ENCODE measurements at regions not wholly inside any gene's neighbourhood (a gene's known extent, or its start where the extent isn't known, plus 50 kb on each side); places are given as distances from the start of the nearest gene placed in this dataset.
"Not testable (repeated sequence)": the region's sequence is repeated elsewhere in the genome, so short reads cannot be mapped to it uniquely, and the experiment has no call there.

DNA sequence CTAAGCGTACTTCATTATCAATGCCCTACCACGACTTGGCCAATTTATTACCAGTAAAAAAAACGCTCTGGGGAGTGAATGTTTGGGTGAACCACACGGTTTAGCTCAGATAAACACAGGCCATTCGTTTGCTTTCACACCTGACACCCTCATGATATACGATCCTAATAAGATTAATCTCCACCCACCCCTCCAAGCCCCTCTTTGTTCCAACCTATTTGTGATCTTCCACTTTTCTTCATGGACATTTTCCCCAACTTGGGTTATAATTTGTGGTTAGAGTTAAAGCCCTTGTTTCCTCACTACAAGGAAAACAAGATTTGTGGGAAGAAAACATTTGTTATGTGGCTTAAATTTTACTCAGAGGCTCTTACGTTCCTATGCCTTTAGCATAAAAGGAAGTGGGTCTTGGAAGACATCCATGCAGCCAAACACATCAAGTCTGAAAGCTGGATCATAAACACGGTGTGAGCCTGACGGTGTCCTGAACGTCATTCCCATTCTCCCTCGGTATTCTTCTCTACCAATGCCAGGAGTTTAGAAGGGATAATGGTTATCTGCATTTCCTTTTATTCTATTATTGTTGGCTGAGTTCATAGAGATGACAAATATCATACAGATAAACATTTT is 518.9 kb downstream of the NR2F2 start:
- DNase-seq = no peak

DNA sequence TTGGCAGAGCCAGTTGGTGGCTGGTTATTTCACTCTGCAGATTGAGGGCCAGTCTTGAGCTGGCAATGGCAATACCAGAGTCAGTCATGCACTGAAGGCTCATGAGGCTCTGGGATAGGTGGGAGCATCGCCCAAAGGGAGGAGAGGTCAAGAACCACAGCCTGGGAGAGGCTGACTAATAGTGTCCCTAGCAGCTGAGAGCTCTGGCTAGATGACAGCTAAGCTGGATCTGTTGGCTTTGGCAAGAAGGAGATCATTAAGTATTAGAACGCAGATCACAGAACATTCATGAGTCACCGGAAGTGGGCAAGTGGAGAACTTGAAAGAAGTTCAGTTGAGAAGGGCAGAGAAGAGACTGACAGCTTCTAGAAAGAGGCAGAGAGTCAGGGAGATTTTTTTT is 521.1 kb downstream of the NR2F2 start:
- no peak for DNase-seq

DNA sequence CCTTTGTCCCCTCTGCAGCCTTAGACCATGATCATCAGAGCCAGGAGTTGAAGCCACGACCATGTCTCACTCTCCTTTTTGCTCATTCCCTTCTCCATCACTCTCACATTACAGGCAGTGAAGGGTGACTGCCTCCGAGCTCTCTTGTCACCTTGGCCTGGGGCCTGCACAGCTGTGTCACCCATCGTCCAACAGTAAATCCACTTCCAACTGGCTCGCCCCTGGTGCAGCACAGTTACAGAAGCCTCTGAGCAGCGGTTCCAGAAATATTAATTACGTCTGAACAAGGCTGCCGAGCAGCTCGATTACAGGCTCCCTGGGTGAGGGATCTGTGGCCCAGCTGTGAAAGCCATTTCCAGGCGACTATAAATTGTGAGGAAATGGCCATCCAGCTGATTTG is 528.2 kb downstream of the NR2F2 start:
- DNase-seq = no peak

DNA sequence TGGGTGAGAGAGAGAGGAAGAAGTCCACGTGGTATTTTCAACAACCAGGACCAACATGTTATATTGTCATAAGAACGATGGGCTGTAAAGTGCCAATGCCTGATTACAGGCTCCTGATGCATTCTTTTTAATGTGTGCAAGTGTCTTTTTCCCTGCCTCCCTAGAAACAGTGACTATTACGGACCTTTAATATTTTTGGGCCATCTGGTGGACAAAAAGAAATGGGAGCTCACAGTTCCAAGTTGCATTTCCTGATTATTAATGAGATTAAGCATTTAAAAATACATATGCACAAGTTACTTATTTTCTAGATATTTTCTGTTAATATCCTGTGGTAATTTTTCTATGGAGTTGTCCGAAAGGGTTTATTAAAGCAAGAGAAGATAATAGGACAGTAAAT is 530.2 kb downstream of the NR2F2 start:
- no peak for DNase-seq

DNA sequence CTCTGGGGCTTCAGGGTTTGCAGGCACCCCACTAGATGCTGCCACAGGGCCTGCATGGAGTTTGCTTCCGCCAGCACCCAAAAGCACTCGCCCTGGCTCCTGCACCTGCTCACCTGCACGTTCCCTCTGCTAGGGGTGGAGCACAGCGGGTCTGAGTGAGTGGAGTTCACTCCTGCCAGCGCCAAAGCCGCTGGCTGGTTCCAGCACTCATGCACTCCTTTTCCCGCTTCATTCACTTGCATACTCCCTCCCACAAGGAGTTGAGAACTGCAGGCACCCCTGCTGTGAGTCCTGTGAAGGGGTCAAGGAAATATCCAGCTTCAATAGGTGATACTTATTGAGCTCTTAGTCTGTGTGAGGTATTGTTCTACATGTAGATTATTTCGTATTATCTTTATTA is 537.5 kb downstream of the NR2F2 start:
- no peak for DNase-seq

DNA sequence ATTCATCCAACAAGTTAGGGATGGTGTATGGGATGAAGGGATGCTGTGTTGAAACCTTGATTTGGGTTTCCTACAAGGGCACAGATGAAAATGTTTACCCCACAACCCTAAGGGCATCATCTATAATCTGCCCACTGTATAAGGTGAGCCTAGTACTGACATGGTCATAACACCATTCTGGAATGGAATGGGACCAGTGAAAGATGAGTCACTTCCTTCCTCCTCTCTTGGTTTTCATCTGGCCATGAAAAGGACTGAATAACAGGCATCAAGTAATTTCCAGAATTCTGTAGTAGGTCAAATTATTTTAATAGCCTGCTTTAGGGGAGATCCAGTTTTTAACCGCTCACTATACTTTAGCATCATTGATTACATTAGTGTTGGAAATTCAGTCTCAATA is 538.6 kb downstream of the NR2F2 start:
- no peak for DNase-seq

DNA sequence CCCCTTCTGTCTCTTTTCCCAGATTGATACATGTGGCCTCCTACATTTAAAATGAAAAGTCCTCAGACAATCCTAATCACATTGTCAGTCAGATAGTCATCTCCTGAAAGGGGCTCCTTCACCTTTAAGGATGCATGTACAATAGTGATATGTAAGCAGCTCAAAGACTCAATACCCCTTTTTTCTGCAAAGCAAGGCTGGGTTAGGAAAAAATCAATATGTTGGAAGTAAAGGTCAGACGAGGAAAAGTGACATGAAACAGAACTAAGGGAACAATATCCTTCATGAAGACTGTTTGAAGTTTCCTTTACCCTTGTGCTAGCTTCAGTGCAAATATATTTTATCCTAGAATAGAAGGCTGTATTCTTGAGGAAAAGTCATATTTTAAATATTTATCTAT is 539.3 kb downstream of the NR2F2 start:
- DNase-seq = no peak

DNA sequence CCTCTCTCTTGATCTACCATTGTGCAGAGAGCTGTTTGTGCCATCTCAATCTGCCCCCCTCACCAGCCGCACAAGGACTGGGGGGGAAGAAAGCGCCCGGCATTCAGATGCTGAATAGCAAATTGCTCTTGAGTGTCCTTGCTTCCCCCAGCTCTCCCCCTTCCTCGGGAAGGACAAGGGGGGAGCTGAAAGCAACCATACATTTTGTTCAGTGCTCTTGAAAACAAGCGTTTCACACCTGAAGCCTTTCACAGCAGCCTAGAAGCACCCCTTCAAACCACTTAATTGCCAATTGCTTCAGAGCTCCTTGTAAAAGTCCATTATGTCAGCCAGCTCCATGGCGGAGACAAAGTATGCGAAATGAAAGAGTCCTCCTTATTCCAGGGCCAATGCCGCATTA is 540.1 kb downstream of the NR2F2 start:
- DNase-seq = no peak

DNA sequence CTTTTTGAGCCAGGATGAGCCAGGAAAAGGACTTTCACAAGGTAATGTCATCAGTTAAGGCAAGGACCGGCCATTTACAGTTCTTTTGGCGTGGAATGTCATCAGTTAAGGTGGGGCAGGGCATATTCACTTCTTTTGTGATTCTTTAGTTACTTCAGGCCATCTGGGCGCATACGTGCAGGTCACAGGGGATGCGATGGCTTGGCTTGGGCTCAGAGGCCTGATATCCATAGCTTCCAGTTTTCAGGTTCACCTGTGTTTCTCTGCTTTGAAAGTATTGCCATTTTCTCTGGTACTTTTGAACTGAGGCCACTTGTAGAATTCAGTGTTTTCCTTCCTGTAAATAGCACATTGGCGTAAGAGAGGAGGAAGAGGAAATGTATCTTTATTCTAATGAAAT is 546.9 kb downstream of the NR2F2 start:
- not testable (repeated sequence) for DNase-seq

DNA sequence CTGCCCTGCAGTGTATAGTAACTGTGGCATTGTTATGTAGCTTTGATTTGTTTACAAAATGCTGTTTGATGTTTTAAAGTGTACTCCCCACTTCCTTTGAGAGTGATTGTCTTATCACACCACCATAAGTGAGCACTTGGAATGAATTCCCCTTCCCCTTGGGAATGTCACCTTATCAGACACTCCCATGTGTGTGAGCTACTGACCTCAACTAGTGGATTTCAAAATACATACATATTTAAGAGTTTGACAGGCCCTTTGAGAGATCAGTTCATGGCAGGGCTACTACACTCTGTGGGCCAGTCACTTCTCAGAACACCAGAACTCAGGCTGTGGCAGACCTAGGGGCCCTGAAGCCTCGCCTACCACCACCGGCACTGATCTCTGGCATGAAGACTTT is 547.6 kb downstream of the NR2F2 start:
- DNase-seq = no peak

DNA sequence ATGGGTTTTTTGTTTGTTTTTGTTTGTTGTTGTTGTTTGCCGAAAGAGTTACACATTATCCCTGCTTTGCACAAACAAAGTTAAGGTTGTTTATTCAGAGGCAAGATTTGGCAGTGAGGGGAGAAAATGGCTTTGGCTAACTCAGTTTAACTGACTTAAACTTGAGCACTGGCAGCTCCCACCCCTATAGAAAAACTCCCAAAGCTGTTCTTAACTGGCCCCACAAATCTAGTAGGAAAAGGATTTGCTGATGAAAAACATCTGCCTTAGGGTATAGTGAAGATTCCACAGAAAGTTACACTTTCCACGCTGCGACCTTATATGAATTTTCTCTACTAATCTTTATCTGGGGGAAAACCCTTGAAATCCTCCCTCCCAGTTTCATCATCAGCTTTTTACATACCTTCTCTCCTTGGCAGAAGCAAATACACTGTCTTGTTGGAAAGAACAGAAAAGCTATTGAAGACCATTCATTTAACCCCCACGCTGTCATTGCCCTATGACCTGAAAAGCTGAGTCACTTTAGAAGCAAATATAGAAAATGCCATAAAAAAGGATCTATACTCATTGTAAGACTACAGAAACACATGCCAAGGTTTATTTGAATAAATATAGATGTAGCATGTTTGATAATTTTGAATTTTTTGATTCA is 551.7 kb downstream of the NR2F2 start:
- no peak for DNase-seq

DNA sequence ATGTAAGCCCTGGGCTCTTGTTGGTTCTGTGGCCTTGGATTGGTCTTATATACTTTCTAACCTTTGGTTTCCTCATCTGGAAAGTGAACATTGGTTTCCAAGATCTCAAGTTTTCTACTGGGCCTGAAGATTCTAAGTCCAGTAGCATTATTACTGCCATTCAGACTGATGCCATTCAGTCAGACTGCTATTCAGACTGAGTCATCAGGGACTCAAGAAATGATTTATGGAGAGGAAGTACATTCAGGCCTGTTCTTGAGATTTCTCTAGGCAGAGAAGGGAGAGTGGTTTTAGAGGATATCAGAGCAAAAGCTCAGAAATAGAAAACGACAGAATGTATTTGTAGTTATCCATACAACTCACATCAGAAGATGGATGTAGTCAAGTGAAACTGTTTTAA is 557.2 kb downstream of the NR2F2 start:
- DNase-seq = no peak

DNA sequence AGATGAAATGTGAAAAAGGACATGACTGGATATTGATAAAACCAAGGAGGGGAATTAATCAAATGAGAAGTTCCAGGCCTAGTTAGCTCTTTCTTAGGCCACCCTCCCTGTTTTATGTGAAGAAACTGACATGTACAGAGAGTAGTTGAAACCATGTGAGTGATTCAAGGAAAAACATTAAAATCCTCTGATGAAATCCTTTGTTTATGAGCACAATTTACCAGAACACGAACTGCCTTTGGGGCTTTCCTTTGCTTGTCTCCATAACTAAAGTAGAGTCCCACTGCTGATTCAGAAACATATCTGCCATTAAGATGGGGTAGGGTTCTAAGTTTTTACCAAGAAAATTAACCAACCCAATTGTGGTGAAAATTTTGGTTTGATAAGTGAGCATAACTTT is 558.3 kb downstream of the NR2F2 start:
- no peak for DNase-seq

DNA sequence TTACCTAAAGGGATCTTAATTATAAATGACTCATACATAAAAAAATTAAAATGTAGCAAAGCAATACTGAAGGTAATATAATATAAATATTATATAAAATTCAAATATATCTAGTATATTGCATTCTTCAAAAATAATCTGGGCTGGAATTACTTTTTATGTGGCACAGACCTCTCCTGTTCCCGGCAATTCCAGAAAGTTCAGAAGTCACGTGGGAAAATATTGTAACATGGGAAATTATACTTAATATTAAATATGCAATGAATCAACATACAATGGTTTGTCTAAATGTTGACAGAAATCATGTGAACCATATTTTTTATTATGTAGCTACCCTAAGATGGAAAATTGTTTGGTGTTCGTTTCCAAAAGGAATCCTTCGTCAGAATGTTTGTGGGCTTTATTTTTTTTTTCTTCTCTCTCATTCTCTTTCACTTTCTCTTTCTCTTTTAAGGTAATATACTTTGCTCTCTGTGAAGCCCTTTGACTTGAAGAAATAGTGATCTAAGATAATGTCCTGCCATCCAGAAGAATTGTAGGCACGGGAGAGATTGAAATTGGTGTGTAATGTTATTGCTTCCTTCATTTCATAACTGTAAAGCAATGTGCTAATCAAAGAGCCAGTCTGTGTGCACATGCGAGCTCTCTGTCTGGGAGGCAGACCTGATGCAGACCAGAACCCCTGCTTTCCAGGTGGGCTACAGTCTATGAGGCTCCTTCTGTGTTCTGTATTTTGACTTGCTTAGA is 559.4 kb downstream of the NR2F2 start:
- no peak for DNase-seq

DNA sequence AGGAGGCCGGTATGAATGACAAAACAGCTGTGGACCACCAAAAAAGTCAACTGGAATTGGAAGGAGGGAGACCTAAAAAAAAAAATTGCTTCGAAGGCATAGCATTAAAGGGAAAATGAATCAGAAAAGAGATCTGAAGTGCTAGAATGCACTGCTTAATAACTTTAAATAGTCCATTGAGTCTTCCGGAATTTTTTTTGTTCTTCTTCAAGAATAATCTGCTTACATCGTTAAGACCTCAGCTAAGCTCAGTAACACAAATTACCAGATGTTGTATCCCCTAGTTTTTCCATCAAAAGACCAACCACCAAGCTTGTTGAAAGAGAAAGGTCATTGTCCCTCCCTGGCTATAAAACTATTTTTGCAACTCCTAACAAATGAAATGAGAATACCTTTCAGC is 560.5 kb downstream of the NR2F2 start:
- no peak for DNase-seq

DNA sequence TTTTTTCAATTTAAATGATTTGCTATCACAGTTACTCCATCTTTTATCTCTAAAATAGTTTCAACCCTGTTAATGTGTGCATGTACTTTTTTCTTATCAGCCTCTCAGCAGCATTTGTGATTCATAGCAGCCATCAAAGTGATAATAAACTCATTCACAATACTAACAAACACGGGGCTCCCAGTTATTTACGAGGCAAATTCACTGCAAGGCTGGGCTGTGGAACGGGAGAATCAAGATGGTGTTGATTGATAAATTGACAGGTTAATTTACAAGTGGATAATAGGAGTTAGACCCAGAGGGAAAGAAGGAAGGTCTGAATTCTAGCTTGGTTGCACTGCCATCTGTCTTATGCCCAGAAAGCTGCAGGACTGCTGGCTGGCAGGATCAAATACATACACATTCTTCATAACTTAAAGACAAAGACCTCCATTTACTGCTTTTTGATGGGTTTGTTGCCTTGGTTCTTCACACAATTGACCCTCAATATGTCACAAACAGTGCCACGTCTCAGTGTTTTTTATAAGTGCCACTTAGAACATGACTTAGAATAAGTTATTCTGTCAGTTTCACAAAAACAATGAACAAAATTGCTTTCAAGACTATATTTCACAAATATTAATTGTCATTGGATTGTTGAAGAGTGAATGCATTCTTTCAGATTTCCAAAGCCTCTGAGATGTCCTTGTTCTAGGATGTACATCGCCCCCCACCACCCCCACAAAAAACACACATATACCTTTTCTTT is 562.8 kb downstream of the NR2F2 start:
- DNase-seq = no peak

DNA sequence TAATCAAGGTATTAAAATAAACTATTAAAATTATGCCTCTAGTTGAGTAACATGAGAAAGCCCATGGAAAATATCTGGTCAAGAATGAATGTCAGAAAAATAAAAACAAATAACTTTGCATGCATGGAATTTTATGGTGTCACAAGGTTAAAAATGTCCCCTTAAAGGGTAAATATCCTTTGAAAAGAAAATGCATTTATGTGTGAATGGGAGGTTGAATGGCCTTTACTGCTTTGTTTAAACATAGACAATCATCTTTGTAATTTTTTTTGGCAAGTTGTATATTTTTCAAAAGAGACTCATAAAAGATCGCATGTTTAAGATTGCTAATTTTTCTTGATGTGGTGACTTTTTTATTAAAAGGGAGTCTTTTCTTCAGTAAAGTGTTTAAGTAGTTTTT is 564.2 kb downstream of the NR2F2 start:
- no peak for DNase-seq

DNA sequence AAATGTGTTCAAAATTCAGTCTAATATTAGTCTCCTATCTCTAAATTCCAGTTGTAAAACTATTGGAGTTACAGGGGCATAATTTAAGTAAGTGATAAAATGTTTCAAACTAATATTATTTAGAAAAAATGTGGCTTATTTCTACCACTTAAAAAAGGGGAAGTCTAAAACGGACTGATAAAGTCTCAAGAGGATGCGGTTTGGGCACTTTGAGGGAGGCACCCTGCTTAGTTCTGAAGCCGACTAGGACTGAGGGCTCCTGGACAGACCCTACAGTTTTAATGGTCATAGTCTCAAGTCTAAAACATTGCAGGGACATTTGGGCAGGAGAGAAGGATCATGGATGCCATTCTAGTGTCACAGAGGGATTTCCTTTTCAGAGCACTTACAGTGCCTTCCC is 566.3 kb downstream of the NR2F2 start:
- no peak for DNase-seq

DNA sequence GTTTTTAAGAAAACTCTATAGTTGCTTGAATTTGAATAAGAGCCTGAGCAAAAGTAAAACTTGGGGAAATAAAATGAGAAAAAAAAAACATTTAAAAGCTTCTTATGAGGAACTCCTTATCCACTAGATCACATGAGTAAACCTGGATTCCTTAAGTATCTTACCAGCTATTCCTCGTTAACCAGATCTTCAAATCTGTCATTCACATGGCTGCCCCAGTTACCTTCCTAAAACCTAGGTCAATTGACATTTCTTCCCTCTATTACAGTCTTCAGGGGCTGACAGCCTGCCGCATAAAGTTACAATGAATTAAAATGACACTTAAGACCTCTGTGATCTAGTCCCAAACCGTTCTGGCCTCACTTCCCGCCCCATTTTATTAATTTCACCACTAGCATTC is 583.6 kb downstream of the NR2F2 start:
- no peak for DNase-seq

DNA sequence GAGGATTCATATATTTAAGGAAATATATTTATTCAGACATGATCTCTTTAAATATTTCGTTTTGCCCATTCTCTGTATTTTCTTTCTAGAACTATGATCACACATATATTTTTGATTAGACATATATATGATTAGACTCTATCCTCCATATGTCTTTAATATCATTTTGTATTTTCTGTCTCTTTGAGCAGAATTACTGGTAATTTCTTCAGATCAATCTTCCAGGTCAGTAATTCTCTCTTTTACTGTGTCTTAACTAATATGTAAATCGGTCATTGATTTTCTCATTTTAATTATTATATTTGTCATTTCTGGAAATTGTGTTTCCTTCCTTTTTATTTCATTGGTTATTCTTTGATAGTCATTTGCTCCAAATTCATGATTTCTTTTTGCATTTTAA is 586.2 kb downstream of the NR2F2 start:
- no peak for DNase-seq

DNA sequence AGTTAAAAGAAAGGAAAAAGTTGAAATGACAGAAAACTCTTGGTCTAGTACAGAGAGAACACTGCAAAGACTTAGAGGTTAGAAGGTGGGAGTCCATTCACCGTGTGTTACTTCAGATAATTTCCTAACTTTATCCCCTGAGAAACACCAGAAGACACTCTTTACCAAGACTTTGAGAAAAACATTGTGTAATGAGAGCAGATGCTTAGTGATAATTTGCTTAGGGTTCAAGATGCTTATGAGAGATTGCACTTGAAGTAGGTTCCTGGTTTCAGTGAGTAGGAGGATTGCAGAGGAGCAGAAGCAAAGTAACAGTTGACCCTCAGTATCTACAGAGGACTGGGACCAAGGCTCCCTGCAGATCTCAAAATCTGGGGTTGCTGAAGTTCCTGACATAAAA is 594.1 kb downstream of the NR2F2 start:
- no peak for DNase-seq

DNA sequence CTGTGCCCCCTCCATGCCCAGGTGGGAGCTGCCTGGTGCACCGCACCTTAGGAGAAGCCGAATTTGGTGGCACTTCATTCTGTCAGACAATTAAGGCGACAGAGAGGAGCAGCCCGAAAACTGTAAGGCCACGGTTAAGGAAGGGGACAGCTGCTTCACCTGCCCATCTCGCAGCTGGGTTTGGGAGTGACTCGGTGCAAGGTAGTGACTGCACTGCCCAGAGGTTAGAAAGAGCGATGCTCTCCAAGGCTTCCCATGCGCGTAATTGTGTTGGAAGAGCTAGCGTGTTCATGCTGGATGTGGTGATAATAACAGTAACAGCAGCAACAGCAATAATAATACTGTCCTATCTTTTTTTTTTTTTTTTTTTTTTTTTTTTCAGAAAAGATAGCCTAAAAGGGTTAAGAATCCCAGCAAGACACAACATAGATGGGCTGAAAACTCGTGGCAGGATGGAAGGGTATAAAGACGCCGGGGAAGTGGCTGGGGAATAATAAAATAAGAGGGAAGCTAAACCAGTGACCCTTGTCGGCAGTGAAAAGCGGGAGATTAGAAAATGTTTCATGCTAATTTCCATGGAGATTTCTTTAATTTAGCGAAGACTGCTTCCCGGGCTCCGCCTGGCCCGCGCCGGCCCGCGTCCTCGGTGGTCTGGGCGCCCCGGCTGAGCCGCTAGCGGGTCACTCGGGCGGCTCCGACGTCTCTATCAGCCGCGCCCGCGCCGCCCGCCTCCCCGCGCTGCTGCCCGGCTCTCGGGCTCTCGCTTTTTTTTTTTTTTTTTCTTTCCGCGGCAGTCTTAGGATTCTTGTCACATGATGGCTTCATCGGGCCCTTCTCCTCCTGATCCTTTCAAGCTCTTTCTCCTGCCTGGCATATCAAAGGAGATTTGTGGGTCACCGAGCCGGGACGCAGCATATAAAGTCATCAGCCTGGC is 617.1 kb downstream of the NR2F2 start:
- no peak for DNase-seq

DNA sequence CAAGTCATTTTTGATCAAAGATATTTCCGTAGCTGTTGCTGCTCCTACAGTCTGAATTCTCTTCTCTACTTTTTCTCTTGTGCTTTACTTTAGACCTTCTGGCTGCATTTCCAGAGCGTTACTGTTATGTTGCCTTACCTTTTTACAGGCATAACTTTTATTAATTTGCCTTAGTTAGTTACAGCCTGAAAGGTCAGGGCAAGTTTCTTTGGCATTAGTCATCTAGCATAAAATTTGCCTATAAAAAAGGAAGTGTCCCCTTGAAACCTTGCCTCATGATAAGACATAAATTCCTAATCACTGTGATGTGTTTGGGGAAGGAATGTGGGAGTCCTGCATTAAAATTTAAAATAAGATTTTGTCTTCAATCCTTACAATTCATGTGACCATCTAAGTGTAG is 618.5 kb downstream of the NR2F2 start:
- DNase-seq = no peak

Data from NCI-H1048 (cell line).